ENCODE measurements at regions not wholly inside any gene's neighbourhood (a gene's known extent, or its start where the extent isn't known, plus 50 kb on each side); places are given as distances from the start of the nearest gene placed in this dataset.

DNA sequence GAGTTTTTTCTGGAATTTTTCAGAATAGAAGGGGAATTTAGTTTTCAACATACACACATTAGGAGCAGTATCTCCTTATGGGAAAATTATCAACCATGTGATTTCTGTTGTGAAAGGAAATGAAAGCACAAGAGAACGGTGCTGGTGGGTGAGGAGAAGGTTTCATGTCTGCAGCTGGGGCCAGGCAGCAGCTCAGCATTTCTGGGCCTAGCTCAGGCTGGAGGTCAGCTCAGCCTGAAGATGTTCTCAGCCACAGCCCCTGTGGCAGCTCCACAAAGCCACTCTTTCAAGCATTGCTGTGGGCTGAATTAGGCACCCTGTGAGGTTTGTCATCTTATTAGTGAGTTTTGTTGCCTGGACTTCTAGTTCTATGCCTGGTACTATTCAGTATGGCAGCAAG is 90.3 kb downstream of the DIRAS2 start (continued):
- no peak for TF ChIP-seq EZH2 (IDR thresholded peaks at IDR 0.05)
- TF ChIP-seq FOSL1 (IDR thresholded peaks at IDR 0.05; ENCODE audit: low read depth) = no peak
- TF ChIP-seq ZFX (IDR thresholded peaks at IDR 0.05) = no peak

DNA sequence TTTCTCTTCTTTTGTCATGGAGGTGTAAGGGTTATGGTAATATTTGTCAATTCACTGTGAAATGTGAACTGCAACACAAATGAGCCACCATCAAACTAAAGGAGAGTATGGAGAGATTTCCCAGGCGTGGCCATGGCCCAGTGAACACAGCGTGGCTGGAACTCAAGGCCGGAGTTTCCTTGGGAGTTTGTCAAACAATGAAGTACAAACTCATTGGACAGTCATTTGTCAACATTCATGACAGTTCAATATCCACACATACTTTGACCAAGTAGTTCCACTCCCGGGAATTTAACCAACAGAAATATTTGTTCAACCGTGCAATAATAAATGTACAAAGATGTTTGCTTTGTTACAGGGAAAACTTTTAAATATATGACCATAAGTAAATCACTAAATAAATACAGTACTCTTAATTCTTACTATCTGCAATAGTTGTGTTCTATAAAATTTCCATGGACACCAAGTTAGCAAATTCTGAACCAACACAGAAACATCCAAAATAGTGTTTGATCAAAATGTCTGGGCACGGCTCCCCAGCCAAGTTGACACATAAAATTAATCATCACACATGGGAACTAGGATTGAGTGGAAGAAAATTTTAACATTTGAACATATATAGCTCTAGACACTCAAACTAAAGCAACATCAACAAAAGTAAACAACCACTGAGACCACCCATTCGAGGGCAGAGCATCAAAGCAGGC is 87.1 kb downstream of the DIRAS2 start:
- Histone ChIP-seq H3K27ac (ENCODE audit: low read depth, low read length) (no peak overlapping the region), H3K9me3 (ENCODE audit: control insufficient read depth in 1 of 2, insufficient read depth in 1 of 2, low read depth in 1 of 2, low read length in 2 of 2) (no peaks in the 10 kb centered on the region), H3K9ac (ENCODE audit: low read length) (no peak overlapping the region), H3K36me3 (ENCODE audit: control insufficient read depth in 1 of 2, insufficient read depth in 2 of 2, low read length in 2 of 2) (no peaks in the 10 kb centered on the region), H2AFZ (ENCODE audit: low read depth, low read length, poor library complexity, severe bottlenecking) (no peak overlapping the region), H3K4me2 (ENCODE audit: low read length) (no peak overlapping the region), H3K27me3 (ENCODE audit: insufficient read depth, low read length) (0 out of 2 replicates have a peak, but pooled peaks cover 4% of the 10 kb centered on the region), H3K79me2 (ENCODE audit: insufficient read depth, low read length) (no peaks in the 10 kb centered on the region), H3K9me2 (ENCODE audit: insufficient read depth) (no peaks in the 10 kb centered on the region), H3K4me3 (replicated peaks in 1 of 2; ENCODE audit: low read depth in 1 of 2, low read length in 2 of 2) (no peak overlapping the region), H3K4me1 (ENCODE audit: control insufficient read depth in 1 of 2, insufficient read depth in 2 of 2, low read length in 2 of 2) (no peaks in the 10 kb centered on the region), H4K20me1 (ENCODE audit: insufficient read depth) (no peaks in the 10 kb centered on the region)
- DNase-seq (ENCODE audit: low read depth, low spot score) = no peak
- BruUV-seq (replicated peaks) = no TSS peak
- CTCF ChIA-PET = no interaction called here
- intact Hi-C loops (cut with micrococcal nuclease) = no loop called here
- TF ChIP-seq JUND (IDR thresholded peaks at IDR 0.05) = no peak
- TF ChIP-seq, protein P1, sequence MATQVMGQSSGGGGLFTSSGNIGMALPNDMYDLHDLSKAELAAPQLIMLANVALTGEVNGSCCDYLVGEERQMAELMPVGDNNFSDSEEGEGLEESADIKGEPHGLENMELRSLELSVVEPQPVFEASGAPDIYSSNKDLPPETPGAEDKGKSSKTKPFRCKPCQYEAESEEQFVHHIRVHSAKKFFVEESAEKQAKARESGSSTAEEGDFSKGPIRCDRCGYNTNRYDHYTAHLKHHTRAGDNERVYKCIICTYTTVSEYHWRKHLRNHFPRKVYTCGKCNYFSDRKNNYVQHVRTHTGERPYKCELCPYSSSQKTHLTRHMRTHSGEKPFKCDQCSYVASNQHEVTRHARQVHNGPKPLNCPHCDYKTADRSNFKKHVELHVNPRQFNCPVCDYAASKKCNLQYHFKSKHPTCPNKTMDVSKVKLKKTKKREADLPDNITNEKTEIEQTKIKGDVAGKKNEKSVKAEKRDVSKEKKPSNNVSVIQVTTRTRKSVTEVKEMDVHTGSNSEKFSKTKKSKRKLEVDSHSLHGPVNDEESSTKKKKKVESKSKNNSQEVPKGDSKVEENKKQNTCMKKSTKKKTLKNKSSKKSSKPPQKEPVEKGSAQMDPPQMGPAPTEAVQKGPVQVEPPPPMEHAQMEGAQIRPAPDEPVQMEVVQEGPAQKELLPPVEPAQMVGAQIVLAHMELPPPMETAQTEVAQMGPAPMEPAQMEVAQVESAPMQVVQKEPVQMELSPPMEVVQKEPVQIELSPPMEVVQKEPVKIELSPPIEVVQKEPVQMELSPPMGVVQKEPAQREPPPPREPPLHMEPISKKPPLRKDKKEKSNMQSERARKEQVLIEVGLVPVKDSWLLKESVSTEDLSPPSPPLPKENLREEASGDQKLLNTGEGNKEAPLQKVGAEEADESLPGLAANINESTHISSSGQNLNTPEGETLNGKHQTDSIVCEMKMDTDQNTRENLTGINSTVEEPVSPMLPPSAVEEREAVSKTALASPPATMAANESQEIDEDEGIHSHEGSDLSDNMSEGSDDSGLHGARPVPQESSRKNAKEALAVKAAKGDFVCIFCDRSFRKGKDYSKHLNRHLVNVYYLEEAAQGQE (IDR thresholded peaks at IDR 0.05; ENCODE audit: low read depth) = no peak
- TF ChIP-seq ZFX (IDR thresholded peaks at IDR 0.05) = no peak
- no peak for TF ChIP-seq POLR2AphosphoS5 (IDR thresholded peaks at IDR 0.05; ENCODE audit: low read depth, low read length)
- ATAC-seq = no peak
- POLR2A ChIA-PET = no interaction called here
- RAD21 ChIA-PET (ENCODE audit: low non-redundant PET in 1 of 2, low total read pairs in 2 of 2, uncharacterized antibody in 2 of 2, unreplicated experiment in 2 of 2) = no interaction called here
